ENCODE measurements at regions not wholly inside any gene's neighbourhood (a gene's known extent, or its start where the extent isn't known, plus 50 kb on each side); places are given as distances from the start of the nearest gene placed in this dataset.
"Not testable (repeated sequence)": the region's sequence is repeated elsewhere in the genome, so short reads cannot be mapped to it uniquely, and the experiment has no call there.

DNA sequence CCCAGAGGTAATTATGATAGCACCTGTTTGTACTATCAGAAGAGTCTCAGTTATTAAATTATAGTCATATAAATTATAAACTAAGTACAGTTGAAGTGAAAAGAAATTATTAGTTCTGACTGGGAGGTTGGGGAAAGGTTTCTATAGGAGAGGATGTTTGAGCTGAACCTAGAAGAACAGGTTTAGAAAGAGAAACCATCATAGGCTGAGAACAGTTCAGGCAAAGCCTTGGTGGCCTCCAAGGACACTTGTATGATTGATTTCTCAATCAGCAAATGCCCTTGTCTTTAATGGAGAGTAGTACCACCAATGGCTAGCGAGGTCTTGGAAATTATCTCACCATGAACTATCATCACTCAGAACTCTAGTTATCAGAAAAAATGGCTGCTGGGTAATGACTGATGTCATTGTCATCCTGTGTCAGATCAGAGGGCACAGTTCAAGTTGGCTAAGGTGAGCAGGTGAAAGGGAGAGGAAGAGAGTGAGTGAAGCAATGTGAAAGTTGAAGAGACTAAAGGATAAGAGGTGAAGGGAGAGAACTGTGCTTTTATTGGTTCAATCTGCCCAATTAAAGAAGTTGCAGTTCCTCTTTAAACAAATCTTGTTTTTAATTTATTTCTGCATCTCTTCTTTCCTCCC lies 105.8 kb upstream of the NBPF8 start:
- not testable (repeated sequence) for H3K4me1 ChIP-seq (ENCODE audit: control insufficient read depth in 1 of 2, insufficient read depth in 2 of 2, low read length in 2 of 2); H4K8ac ChIP-seq (ENCODE audit: low read depth, low read length)
- WGBS (ENCODE audit: extremely low coverage, insufficient coverage, insufficient read length) = no CpG with 5 or more reads among the region's 1 CpG

DNA sequence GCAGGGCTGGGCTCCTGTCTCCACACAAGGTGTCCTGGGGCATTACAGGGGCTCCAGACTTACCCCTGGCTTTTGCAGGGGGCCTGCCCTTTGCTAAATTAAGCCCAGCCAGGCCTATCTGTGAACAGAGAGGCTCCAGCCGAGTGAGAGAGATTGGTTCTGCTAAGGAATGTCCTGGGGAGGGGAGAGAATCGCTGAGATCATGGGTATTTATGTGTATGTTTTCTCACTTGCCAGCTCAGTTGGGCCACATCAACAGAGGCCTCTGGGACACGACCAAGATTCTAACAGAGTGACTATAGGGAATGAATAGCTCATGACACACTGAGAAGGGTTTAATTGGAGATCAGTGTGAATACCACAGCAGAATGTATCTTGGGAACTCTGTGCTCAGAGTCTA lies 109.8 kb upstream of the NBPF8 start:
- not testable (repeated sequence) for H3K27ac ChIP-seq (ENCODE audit: low read depth, low read length); H3K79me2 ChIP-seq (ENCODE audit: control insufficient read depth, insufficient read depth, low read length, poor library complexity); H2AFZ ChIP-seq (ENCODE audit: insufficient read depth, low read length, poor library complexity); H3K4me3 ChIP-seq (ENCODE audit: low read depth, low read length); H3K4ac ChIP-seq (ENCODE audit: low read depth, low read length); H3K4me1 ChIP-seq (ENCODE audit: control insufficient read depth in 1 of 2, insufficient read depth in 2 of 2, low read length in 2 of 2); H4K8ac ChIP-seq (ENCODE audit: low read depth, low read length); H3K79me1 ChIP-seq (ENCODE audit: low read length); H3K9me3 ChIP-seq (ENCODE audit: insufficient read depth, low read depth, low read length); H3K9ac ChIP-seq (ENCODE audit: low read length); H3K23ac ChIP-seq (ENCODE audit: low read length); H4K91ac ChIP-seq (ENCODE audit: low read depth, low read length); H2BK5ac ChIP-seq (ENCODE audit: low read depth, low read length, poor library complexity); H3K14ac ChIP-seq (ENCODE audit: low read length); H4K12ac ChIP-seq (ENCODE audit: low read depth, low read length); H3K4me2 ChIP-seq (ENCODE audit: low read length); H2BK120ac ChIP-seq (ENCODE audit: insufficient read depth, low read length, poor library complexity); H3K18ac ChIP-seq (ENCODE audit: low read length); DNase-seq; H2AK5ac ChIP-seq (ENCODE audit: low read length); H3K36me3 ChIP-seq (ENCODE audit: control insufficient read depth in 1 of 2, insufficient read depth in 2 of 2, low read length in 2 of 2); H3K27me3 ChIP-seq (ENCODE audit: insufficient read depth, low read length); H2BK12ac ChIP-seq (ENCODE audit: low read length)
- WGBS (ENCODE audit: extremely low coverage, insufficient coverage, insufficient read length) = no CpG with 5 or more reads among the region's 3 CpGs

More for the DNA sequence above, 105.8 kb upstream of the NBPF8 start:
- H3K4me3 ChIP-seq (ENCODE audit: low read depth, low read length); H2AFZ ChIP-seq (ENCODE audit: insufficient read depth, low read length, poor library complexity); H2BK120ac ChIP-seq (ENCODE audit: insufficient read depth, low read length, poor library complexity); H4K12ac ChIP-seq (ENCODE audit: low read depth, low read length); H3K79me2 ChIP-seq (ENCODE audit: control insufficient read depth, insufficient read depth, low read length, poor library complexity); H3K14ac ChIP-seq (ENCODE audit: low read length); H3K79me1 ChIP-seq (ENCODE audit: low read length); H3K9me3 ChIP-seq (ENCODE audit: insufficient read depth, low read depth, low read length); H3K18ac ChIP-seq (ENCODE audit: low read length); H3K23ac ChIP-seq (ENCODE audit: low read length); H4K91ac ChIP-seq (ENCODE audit: low read depth, low read length); H3K4ac ChIP-seq (ENCODE audit: low read depth, low read length); H3K9ac ChIP-seq (ENCODE audit: low read length); H3K27ac ChIP-seq (ENCODE audit: low read depth, low read length); DNase-seq; H2BK5ac ChIP-seq (ENCODE audit: low read depth, low read length, poor library complexity); H2AK5ac ChIP-seq (ENCODE audit: low read length); H3K36me3 ChIP-seq (ENCODE audit: control insufficient read depth in 1 of 2, insufficient read depth in 2 of 2, low read length in 2 of 2); H3K27me3 ChIP-seq (ENCODE audit: insufficient read depth, low read length); H3K4me2 ChIP-seq (ENCODE audit: low read length); H2BK12ac ChIP-seq (ENCODE audit: low read length): not testable (repeated sequence)

DNA sequence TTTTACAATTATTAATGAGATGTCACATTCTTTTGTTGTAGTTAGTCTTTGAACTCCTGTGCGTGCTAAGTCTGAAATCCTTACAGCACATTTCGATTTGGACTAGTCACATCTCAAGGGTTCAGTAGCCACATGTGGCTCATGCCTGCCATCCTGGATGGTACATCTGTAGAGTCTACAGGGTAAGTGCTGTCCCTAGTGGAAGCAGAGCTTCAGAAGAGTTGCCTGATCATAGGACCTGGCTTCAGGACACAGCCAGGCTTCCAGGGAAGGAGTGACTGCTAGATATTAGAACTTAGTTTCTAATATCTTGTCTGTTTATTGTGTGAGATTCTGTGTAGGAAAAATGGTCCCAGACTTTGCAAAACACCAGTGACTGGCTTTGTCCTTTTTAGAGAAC lies 110.5 kb upstream of the NBPF8 start:
- H3K36me3 ChIP-seq (ENCODE audit: control insufficient read depth in 1 of 2, insufficient read depth in 2 of 2, low read length in 2 of 2); H3K18ac ChIP-seq (ENCODE audit: low read length); DNase-seq; H4K12ac ChIP-seq (ENCODE audit: low read depth, low read length); H3K79me2 ChIP-seq (ENCODE audit: control insufficient read depth, insufficient read depth, low read length, poor library complexity); H4K8ac ChIP-seq (ENCODE audit: low read depth, low read length); H2AK5ac ChIP-seq (ENCODE audit: low read length); H3K4me2 ChIP-seq (ENCODE audit: low read length); H3K9me3 ChIP-seq (ENCODE audit: insufficient read depth, low read depth, low read length); H3K27ac ChIP-seq (ENCODE audit: low read depth, low read length); H3K27me3 ChIP-seq (ENCODE audit: insufficient read depth, low read length); H3K14ac ChIP-seq (ENCODE audit: low read length); H3K9ac ChIP-seq (ENCODE audit: low read length); H4K91ac ChIP-seq (ENCODE audit: low read depth, low read length); H2BK120ac ChIP-seq (ENCODE audit: insufficient read depth, low read length, poor library complexity); H2BK5ac ChIP-seq (ENCODE audit: low read depth, low read length, poor library complexity); H3K23ac ChIP-seq (ENCODE audit: low read length); H3K4me3 ChIP-seq (ENCODE audit: low read depth, low read length); H3K79me1 ChIP-seq (ENCODE audit: low read length); H2AFZ ChIP-seq (ENCODE audit: insufficient read depth, low read length, poor library complexity); H3K4ac ChIP-seq (ENCODE audit: low read depth, low read length); H3K4me1 ChIP-seq (ENCODE audit: control insufficient read depth in 1 of 2, insufficient read depth in 2 of 2, low read length in 2 of 2); H2BK12ac ChIP-seq (ENCODE audit: low read length): not testable (repeated sequence)
- no CpG with 5 or more reads among the region's 2 CpGs for WGBS (ENCODE audit: extremely low coverage, insufficient coverage, insufficient read length)

DNA sequence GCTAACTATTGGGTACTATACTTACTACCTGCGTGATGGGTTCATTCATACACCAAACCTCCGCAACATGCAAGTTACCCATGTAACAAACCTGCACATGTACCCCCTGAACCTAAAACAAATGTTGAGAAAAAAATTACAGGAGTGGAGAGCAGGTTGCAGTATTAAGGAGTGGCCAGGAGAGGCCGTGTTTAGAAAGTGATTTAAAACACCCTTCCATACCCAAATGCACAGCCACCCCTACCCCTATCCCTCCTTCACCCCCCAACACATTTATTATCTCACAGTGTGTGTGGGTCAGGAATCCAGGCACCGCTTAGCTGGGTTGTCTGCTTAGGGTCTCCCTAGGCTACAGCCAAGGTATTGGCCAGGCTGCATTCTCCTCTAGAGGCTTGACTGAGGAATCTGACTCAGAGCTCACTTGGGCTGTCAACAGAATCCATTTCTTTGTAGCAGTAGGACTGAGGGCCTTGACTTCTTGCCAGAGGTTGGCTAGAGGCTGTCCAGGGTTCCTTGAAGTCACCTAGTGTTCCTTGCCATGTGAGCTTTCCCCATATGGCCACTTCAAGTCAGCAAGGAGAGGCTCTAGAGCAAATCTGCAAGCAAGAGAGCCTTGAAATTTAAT lies 115.3 kb upstream of the NBPF8 start:
- not testable (repeated sequence) for H3K9ac ChIP-seq (ENCODE audit: low read length); H3K4me1 ChIP-seq (ENCODE audit: control insufficient read depth in 1 of 2, insufficient read depth in 2 of 2, low read length in 2 of 2); H3K18ac ChIP-seq (ENCODE audit: low read length); DNase-seq; H3K36me3 ChIP-seq (ENCODE audit: control insufficient read depth in 1 of 2, insufficient read depth in 2 of 2, low read length in 2 of 2); H2AFZ ChIP-seq (ENCODE audit: insufficient read depth, low read length, poor library complexity); H3K4me2 ChIP-seq (ENCODE audit: low read length); H4K8ac ChIP-seq (ENCODE audit: low read depth, low read length); H2AK5ac ChIP-seq (ENCODE audit: low read length); H3K23ac ChIP-seq (ENCODE audit: low read length); H2BK120ac ChIP-seq (ENCODE audit: insufficient read depth, low read length, poor library complexity); H3K79me2 ChIP-seq (ENCODE audit: control insufficient read depth, insufficient read depth, low read length, poor library complexity); H3K79me1 ChIP-seq (ENCODE audit: low read length); H3K27me3 ChIP-seq (ENCODE audit: insufficient read depth, low read length); H3K27ac ChIP-seq (ENCODE audit: low read depth, low read length); H4K12ac ChIP-seq (ENCODE audit: low read depth, low read length); H3K4ac ChIP-seq (ENCODE audit: low read depth, low read length); H3K4me3 ChIP-seq (ENCODE audit: low read depth, low read length); H2BK12ac ChIP-seq (ENCODE audit: low read length); H2BK5ac ChIP-seq (ENCODE audit: low read depth, low read length, poor library complexity); H3K9me3 ChIP-seq (ENCODE audit: insufficient read depth, low read depth, low read length); H4K91ac ChIP-seq (ENCODE audit: low read depth, low read length); H3K14ac ChIP-seq (ENCODE audit: low read length)
- no CpG with 5 or more reads among the region's 4 CpGs for WGBS (ENCODE audit: extremely low coverage, insufficient coverage, insufficient read length)
